ENCODE measurements at regions not wholly inside any gene's neighbourhood (a gene's known extent, or its start where the extent isn't known, plus 50 kb on each side); places are given as distances from the start of the nearest gene placed in this dataset.

DNA sequence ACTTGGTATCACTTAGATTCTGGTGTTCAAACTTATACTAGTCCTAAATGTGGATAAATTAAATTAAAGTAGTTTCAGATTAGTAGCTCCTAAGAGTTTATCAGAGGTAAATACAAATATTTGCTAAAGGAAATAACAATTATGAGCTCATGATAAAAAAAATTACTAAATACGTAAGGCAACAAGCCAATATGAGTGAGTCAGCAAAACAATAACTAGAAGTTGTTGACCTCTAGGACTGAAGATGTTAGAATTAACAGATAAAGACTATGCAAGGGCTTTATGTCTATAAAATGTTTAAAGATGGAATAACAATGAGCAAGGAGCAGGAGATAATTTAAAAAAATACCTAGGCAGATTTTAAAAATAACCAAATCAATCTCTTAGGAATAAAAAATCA lies 195.8 kb downstream of the CLCN4 start:
- TF ChIP-seq, protein P1, sequence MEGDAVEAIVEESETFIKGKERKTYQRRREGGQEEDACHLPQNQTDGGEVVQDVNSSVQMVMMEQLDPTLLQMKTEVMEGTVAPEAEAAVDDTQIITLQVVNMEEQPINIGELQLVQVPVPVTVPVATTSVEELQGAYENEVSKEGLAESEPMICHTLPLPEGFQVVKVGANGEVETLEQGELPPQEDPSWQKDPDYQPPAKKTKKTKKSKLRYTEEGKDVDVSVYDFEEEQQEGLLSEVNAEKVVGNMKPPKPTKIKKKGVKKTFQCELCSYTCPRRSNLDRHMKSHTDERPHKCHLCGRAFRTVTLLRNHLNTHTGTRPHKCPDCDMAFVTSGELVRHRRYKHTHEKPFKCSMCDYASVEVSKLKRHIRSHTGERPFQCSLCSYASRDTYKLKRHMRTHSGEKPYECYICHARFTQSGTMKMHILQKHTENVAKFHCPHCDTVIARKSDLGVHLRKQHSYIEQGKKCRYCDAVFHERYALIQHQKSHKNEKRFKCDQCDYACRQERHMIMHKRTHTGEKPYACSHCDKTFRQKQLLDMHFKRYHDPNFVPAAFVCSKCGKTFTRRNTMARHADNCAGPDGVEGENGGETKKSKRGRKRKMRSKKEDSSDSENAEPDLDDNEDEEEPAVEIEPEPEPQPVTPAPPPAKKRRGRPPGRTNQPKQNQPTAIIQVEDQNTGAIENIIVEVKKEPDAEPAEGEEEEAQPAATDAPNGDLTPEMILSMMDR (conservative IDR thresholded peaks at IDR 0.05; ENCODE audit: low read depth, low read length), result no peak
- TF ChIP-seq EZH2 (IDR thresholded peaks at IDR 0.05; ENCODE audit: borderline replicate concordance, low read depth, low read length, poor library complexity, severe bottlenecking), result no peak
